ENCODE measurements at regions not wholly inside any gene's neighbourhood (a gene's known extent, or its start where the extent isn't known, plus 50 kb on each side); places are given as distances from the start of the nearest gene placed in this dataset.
"Not testable (repeated sequence)": the region's sequence is repeated elsewhere in the genome, so short reads cannot be mapped to it uniquely, and the experiment has no call there.

GRCh38 chr22:49345896-49346295 lies 481.8 kb downstream of the BRD1 start:
- Histone ChIP-seq H3K27ac (ENCODE audit: low read length) (no peak overlapping the region), H3K4me1 (ENCODE audit: control insufficient read depth, insufficient read depth, low read length) (no peaks in the 10 kb centered on the region), H3K9me3 (ENCODE audit: control insufficient read depth, insufficient read depth, low read length) (no peaks in the 10 kb centered on the region), H3K36me3 (ENCODE audit: control insufficient read depth, insufficient read depth, low read length) (no peaks in the 10 kb centered on the region), H3K4me3 (ENCODE audit: low read length) (no peak overlapping the region), H3K27me3 (ENCODE audit: control insufficient read depth, insufficient read depth, low read length) (no peaks in the 10 kb centered on the region)
- WGBS (ENCODE audit: insufficient coverage): 86% methylated on average over 14 of the region's 17 CpGs
- no peak for TF ChIP-seq CTCF (IDR thresholded peaks at IDR 0.05)
- Mint-ChIP-seq H3K9me3 (no peaks in the 10 kb centered on the region), H3K36me3 (no peaks in the 10 kb centered on the region), H3K4me1 (no peaks in the 10 kb centered on the region), H3K27ac (no peak overlapping the region), H3K4me3 (no peak overlapping the region), H3K27me3 (ENCODE audit: low read depth in 2 of 2) (peaks cover 14 to 47% of the 10 kb centered on the region in 2 donors)
- intact Hi-C loops (cut with micrococcal nuclease): no loop called here
- no peak for ATAC-seq
- DNase-seq: no peak

GRCh38 chr22:49344656-49345055 lies 483.0 kb downstream of the BRD1 start:
- H3K4me3 Mint-ChIP-seq: no peak overlapping the region
- 75% methylated on average over 5 of the region's 7 CpGs for WGBS (ENCODE audit: insufficient coverage)
- no peaks in the 10 kb centered on the region for H3K4me1 Mint-ChIP-seq
- no peaks in the 10 kb centered on the region for H3K4me1 ChIP-seq (ENCODE audit: control insufficient read depth, insufficient read depth, low read length)
- no peaks in the 10 kb centered on the region for H3K9me3 ChIP-seq (ENCODE audit: control insufficient read depth, insufficient read depth, low read length)
- H3K36me3 Mint-ChIP-seq: no peaks in the 10 kb centered on the region
- no peaks in the 10 kb centered on the region for H3K9me3 Mint-ChIP-seq
- H3K27me3 ChIP-seq (ENCODE audit: control insufficient read depth, insufficient read depth, low read length): no peaks in the 10 kb centered on the region
- H3K36me3 ChIP-seq (ENCODE audit: control insufficient read depth, insufficient read depth, low read length): no peaks in the 10 kb centered on the region
- H3K27ac ChIP-seq (ENCODE audit: low read length): no peak overlapping the region
- H3K4me3 ChIP-seq (ENCODE audit: low read length): no peak overlapping the region
- peaks cover 18 to 56% of the 10 kb centered on the region in 2 donors for H3K27me3 Mint-ChIP-seq (ENCODE audit: low read depth in 2 of 2)
- no peak overlapping the region for H3K27ac Mint-ChIP-seq
- DNase-seq (no peak), ATAC-seq (no peak)
- intact Hi-C loops (cut with micrococcal nuclease): no loop called here
- no peak for TF ChIP-seq CTCF (IDR thresholded peaks at IDR 0.05)

- no peaks in the 10 kb centered on the region for H3K4me1 ChIP-seq (ENCODE audit: control insufficient read depth, insufficient read depth, low read length)
- no peak overlapping the region for H3K4me3 ChIP-seq (ENCODE audit: low read length)
- H3K36me3 Mint-ChIP-seq: no peaks in the 10 kb centered on the region
- H3K27ac Mint-ChIP-seq: no peak overlapping the region
- intact Hi-C loops (cut with micrococcal nuclease): no loop called here
- DNase-seq: no peak
- no peaks in the 10 kb centered on the region for H3K27me3 ChIP-seq (ENCODE audit: control insufficient read depth, insufficient read depth, low read length)
- H3K27ac ChIP-seq (ENCODE audit: low read length): no peak overlapping the region
- H3K9me3 Mint-ChIP-seq: no peaks in the 10 kb centered on the region
- ATAC-seq: no peak
- no peaks in the 10 kb centered on the region for H3K36me3 ChIP-seq (ENCODE audit: control insufficient read depth, insufficient read depth, low read length)
- H3K9me3 ChIP-seq (ENCODE audit: control insufficient read depth, insufficient read depth, low read length): no peaks in the 10 kb centered on the region
- 76% methylated on average over 5 of the region's 6 CpGs for WGBS (ENCODE audit: insufficient coverage)
- no peak overlapping the region for H3K4me3 Mint-ChIP-seq
- peaks cover 22 to 56% of the 10 kb centered on the region in 2 donors for H3K27me3 Mint-ChIP-seq (ENCODE audit: low read depth in 2 of 2)
- no peaks in the 10 kb centered on the region for H3K4me1 Mint-ChIP-seq
- no peak for TF ChIP-seq CTCF (IDR thresholded peaks at IDR 0.05)
These were observed 483.5 kb downstream of the BRD1 start for GRCh38 chr22:49344161-49344560.

GRCh38 chr22:49340406-49340805 lies 487.3 kb downstream of the BRD1 start:
- no peaks in the 10 kb centered on the region for H3K9me3 Mint-ChIP-seq
- no peak for ATAC-seq
- H3K27ac Mint-ChIP-seq: no peak overlapping the region
- WGBS (ENCODE audit: insufficient coverage): 92% methylated on average over 8 of the region's 8 CpGs
- DNase-seq: no peak
- no peak overlapping the region for H3K4me3 ChIP-seq (ENCODE audit: low read length)
- H3K27me3 Mint-ChIP-seq (ENCODE audit: low read depth in 2 of 2): peaks cover 17 to 47% of the 10 kb centered on the region in 2 donors
- no peak overlapping the region for H3K4me3 Mint-ChIP-seq
- H3K36me3 Mint-ChIP-seq: no peaks in the 10 kb centered on the region
- H3K4me1 ChIP-seq (ENCODE audit: control insufficient read depth, insufficient read depth, low read length): no peaks in the 10 kb centered on the region
- no peaks in the 10 kb centered on the region for H3K27me3 ChIP-seq (ENCODE audit: control insufficient read depth, insufficient read depth, low read length)
- no peaks in the 10 kb centered on the region for H3K9me3 ChIP-seq (ENCODE audit: control insufficient read depth, insufficient read depth, low read length)
- TF ChIP-seq CTCF (IDR thresholded peaks at IDR 0.05): no peak
- no peaks in the 10 kb centered on the region for H3K36me3 ChIP-seq (ENCODE audit: control insufficient read depth, insufficient read depth, low read length)
- intact Hi-C loops (cut with micrococcal nuclease): no loop called here
- no peaks in the 10 kb centered on the region for H3K4me1 Mint-ChIP-seq
- H3K27ac ChIP-seq (ENCODE audit: low read length): no peak overlapping the region

GRCh38 chr22:49336483-49336882 lies 491.2 kb downstream of the BRD1 start:
- ATAC-seq; H3K4me1 ChIP-seq (ENCODE audit: control insufficient read depth, insufficient read depth, low read length); H3K4me3 ChIP-seq (ENCODE audit: low read length); H3K4me1 Mint-ChIP-seq; H3K27me3 ChIP-seq (ENCODE audit: control insufficient read depth, insufficient read depth, low read length); H3K4me3 Mint-ChIP-seq; intact Hi-C loops (cut with micrococcal nuclease); H3K27ac Mint-ChIP-seq; H3K36me3 Mint-ChIP-seq; H3K9me3 Mint-ChIP-seq; H3K27ac ChIP-seq (ENCODE audit: low read length); DNase-seq; H3K36me3 ChIP-seq (ENCODE audit: control insufficient read depth, insufficient read depth, low read length); H3K9me3 ChIP-seq (ENCODE audit: control insufficient read depth, insufficient read depth, low read length): not testable (repeated sequence)
- WGBS (ENCODE audit: insufficient coverage): 88% methylated on average over 7 of the region's 10 CpGs
- H3K27me3 Mint-ChIP-seq (ENCODE audit: low read depth in 2 of 2): peaks cover 15% of the 10 kb centered on the region in 2 donors
